Fibroblast of villous mesenchyme (primary cell): ENCODE measurements at regions not wholly inside any gene's neighbourhood (a gene's known extent, or its start where the extent isn't known, plus 50 kb on each side); places are given as distances from the start of the nearest gene placed in this dataset.

Experiments
- DNase-seq: peaks from one replicate; pipeline ENCODE4 v3.0.0-alpha.2; 2010; ENCODE audit warnings: low read depth
- H3K4me3 ChIP-seq: 2 replicates; pipeline ENCODE4 v1.5.1; 2011; ENCODE audit warnings: low read depth, mild to moderate bottlenecking, low read length
- TF ChIP-seq, protein P1 (sequence below): IDR thresholded peaks from 2 replicates; pipeline ENCODE4 v1.5.1; 2012; ENCODE audit warnings: low read depth, mild to moderate bottlenecking, low read length; ENCODE audit not compliant: insufficient read depth

- TF ChIP-seq, protein P1, sequence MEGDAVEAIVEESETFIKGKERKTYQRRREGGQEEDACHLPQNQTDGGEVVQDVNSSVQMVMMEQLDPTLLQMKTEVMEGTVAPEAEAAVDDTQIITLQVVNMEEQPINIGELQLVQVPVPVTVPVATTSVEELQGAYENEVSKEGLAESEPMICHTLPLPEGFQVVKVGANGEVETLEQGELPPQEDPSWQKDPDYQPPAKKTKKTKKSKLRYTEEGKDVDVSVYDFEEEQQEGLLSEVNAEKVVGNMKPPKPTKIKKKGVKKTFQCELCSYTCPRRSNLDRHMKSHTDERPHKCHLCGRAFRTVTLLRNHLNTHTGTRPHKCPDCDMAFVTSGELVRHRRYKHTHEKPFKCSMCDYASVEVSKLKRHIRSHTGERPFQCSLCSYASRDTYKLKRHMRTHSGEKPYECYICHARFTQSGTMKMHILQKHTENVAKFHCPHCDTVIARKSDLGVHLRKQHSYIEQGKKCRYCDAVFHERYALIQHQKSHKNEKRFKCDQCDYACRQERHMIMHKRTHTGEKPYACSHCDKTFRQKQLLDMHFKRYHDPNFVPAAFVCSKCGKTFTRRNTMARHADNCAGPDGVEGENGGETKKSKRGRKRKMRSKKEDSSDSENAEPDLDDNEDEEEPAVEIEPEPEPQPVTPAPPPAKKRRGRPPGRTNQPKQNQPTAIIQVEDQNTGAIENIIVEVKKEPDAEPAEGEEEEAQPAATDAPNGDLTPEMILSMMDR, result no peak
- no peak for DNase-seq
- H3K4me3 ChIP-seq, result no peak overlapping the region
Measured at GRCh38 chr7:45993621-45994020, 72.5 kb upstream of the IGFBP3 start.

DNA sequence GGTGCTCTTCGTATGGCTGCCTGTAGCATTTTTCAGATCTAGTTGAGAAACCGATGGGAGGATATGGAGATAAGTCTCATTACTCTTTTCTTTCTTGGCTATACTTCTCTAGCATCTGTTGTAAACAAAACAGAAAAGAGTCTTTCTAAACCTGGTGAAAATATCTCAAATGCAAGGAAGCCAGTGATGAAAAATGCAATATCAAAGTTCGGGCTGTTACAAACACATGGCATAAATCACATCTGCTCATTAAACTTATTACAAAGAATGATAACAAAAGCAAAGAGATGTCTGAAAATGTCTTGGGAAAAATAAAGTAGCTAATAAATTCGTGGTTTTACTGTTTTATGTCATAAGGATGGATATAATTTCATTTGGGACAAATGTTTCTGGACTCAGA is 71.8 kb upstream of the IGFBP3 start:
- DNase-seq, result peak; percentile 80
- TF ChIP-seq, protein P1, result no peak
- no peak overlapping the region for H3K4me3 ChIP-seq

DNA sequence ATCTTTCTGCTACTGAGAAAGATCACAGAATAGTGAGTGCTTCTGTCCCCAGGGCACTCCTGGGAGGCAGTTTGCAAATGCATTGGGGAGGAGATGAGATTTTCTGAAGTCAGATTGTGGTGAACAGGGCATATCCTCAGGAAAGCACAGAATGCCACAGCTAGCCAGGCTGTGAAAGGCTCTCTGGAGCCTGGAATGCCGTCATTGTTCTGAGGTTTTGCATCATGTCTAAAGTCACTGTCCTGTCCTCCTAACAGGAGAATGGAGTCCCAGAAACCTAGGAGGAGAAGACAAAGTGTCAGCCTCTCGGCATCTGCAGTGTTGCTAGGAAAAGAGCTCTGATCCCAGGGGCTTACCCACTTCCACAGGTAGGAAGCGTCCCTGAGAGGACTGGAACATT is 69.2 kb upstream of the IGFBP3 start:
- DNase-seq, result no peak
- TF ChIP-seq, protein P1, result no peak
- H3K4me3 ChIP-seq, result no peak overlapping the region

- no peak overlapping the region for H3K4me3 ChIP-seq
- TF ChIP-seq, protein P1, result no peak
- no peak for DNase-seq
Measured at GRCh38 chr7:45988405-45989057, 67.5 kb upstream of the IGFBP3 start.

DNA sequence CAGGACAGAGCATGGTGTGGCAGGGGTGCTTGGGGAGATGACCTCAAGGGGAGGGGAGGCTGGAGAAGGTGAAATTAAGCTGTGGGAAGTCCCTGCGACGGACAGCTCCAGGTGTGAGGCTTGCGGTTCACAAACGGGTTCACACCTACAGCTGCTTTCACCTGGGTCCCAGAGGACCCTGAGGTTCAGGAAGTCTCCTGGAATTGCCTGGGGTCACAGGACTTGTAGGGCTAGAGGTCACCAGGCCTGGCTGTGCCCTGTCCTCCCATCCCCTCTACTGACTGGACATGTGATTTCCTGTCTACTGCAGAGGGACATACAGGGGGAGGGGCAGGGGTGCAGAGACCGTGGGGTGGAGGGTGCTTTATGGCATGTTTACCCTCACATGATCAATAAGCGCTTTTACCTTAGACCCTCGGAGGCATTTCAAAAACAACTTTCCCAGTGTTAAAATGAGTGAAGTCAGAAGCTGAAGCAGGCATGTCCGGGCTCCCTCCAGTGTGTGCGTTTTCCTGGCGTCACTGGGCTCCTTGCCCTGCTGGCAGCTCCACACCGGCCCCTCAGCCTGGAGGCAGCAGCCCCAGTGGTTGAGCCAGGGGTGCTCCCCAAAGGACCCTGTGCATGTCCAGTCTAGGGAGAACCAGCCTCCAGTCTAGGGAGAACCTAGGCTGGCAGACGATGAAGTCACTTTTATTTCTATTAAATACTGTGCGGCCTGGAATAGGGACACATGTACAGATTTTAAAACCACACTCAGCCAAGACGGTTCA is 66.6 kb upstream of the IGFBP3 start:
- TF ChIP-seq, protein P1, result no peak
- no peak for DNase-seq
- H3K4me3 ChIP-seq, result no peak overlapping the region

DNA sequence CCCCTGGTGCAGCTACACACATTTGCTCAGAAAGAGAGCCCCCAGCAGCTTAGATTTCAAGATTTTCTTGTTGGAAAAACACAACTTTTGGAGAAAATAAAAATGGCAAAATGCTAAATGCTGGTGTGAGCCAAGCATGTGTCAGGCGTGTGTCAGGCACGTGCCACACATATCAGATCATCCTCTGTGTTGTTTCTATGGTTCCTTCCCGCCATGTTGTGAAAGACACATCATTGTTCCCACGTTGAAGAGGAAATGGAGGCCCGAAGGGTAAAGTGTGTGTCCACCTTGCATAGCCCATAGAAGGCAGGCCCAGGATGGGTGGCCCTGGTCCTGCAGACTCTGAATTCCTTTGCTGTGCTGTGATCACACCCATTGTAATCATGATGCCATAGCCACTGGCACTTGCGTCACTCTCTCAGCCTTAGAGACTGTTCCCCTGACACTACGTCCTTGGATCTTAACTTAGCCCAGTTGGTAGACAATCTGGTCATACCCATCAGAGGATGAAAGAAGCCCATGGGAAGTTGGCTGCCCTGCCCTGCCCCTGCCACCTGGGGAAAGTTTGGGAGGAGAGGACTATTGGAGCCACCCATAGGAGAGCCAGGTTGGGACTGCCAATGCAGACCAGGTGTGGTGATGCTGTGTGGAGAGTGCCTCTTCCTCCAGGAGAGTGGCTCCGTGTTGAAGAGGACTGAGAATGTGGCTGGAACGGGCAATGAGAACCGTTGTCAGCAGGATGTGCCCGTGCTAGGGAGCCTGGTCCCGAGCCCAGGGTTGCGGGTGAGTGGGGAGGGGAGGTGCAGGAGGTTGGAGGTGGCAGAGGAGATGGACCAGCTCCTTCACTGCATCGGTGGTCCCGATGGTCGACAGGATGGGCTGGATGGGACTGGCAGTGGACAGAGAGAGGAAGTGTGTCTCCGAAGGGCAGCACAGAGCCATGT is 65.6 kb upstream of the IGFBP3 start:
- H3K4me3 ChIP-seq, result no peak overlapping the region
- TF ChIP-seq, protein P1, result no peak
- DNase-seq, result no peak
